ENCODE measurements at regions not wholly inside any gene's neighbourhood (a gene's known extent, or its start where the extent isn't known, plus 50 kb on each side); places are given as distances from the start of the nearest gene placed in this dataset.
"Not testable (repeated sequence)": the region's sequence is repeated elsewhere in the genome, so short reads cannot be mapped to it uniquely, and the experiment has no call there.

- DNase-seq (ENCODE audit: low read depth), result no peak
Observed at GRCh38 chr9:71270554-71270953, 149.1 kb upstream of the TRPM3 start.

GRCh38 chr9:71269859-71270258 lies 148.4 kb upstream of the TRPM3 start:
- no peak for DNase-seq (ENCODE audit: low read depth)

- DNase-seq (ENCODE audit: low read depth), result no peak
Observed at GRCh38 chr9:71268871-71269635, 147.6 kb upstream of the TRPM3 start.

- no peak for DNase-seq (ENCODE audit: low read depth)
Observed at GRCh38 chr9:71263451-71263850, 142.0 kb upstream of the TRPM3 start.

GRCh38 chr9:71260419-71260818 lies 139.0 kb upstream of the TRPM3 start:
- DNase-seq (ENCODE audit: low read depth), result not testable (repeated sequence)

GRCh38 chr9:71254592-71255277 lies 133.3 kb upstream of the TRPM3 start:
- DNase-seq (ENCODE audit: low read depth), result no peak

- no peak for DNase-seq (ENCODE audit: low read depth)
Observed at GRCh38 chr9:71253011-71253410, 131.6 kb upstream of the TRPM3 start.

- no peak for DNase-seq (ENCODE audit: low read depth)
Observed at GRCh38 chr9:71250581-71250980, 129.2 kb upstream of the TRPM3 start.

- DNase-seq (ENCODE audit: low read depth), result no peak
Observed at GRCh38 chr9:71249729-71250317, 128.4 kb upstream of the TRPM3 start.

- DNase-seq (ENCODE audit: low read depth), result no peak
Observed at GRCh38 chr9:71245651-71246050, 124.2 kb upstream of the TRPM3 start.

GRCh38 chr9:71243951-71244350 lies 122.5 kb upstream of the TRPM3 start:
- no peak for DNase-seq (ENCODE audit: low read depth)

GRCh38 chr9:71242081-71242480 lies 120.7 kb upstream of the TRPM3 start:
- no peak for DNase-seq (ENCODE audit: low read depth)

- DNase-seq (ENCODE audit: low read depth), result no peak
Observed at GRCh38 chr9:71237051-71237450, 115.6 kb upstream of the TRPM3 start.

GRCh38 chr9:71233646-71234045 lies 112.2 kb upstream of the TRPM3 start:
- no peak for DNase-seq (ENCODE audit: low read depth)

- no peak for DNase-seq (ENCODE audit: low read depth)
Observed at GRCh38 chr9:71223953-71224538, 102.6 kb upstream of the TRPM3 start.

- DNase-seq (ENCODE audit: low read depth), result no peak
Observed at GRCh38 chr9:71218774-71219173, 97.4 kb upstream of the TRPM3 start.

- no peak for DNase-seq (ENCODE audit: low read depth)
Observed at GRCh38 chr9:71213633-71214032, 92.2 kb upstream of the TRPM3 start.

GRCh38 chr9:71210326-71210725 lies 88.9 kb upstream of the TRPM3 start:
- no peak for DNase-seq (ENCODE audit: low read depth)

- DNase-seq (ENCODE audit: low read depth), result no peak
Observed at GRCh38 chr9:71209890-71210289, 88.5 kb upstream of the TRPM3 start.

GRCh38 chr9:71202931-71203330 lies 81.5 kb upstream of the TRPM3 start:
- DNase-seq (ENCODE audit: low read depth), result no peak

- DNase-seq (ENCODE audit: low read depth), result no peak
Observed at GRCh38 chr9:71191708-71192107, 70.3 kb upstream of the TRPM3 start.

- no peak for DNase-seq (ENCODE audit: low read depth)
Observed at GRCh38 chr9:71183251-71183650, 61.8 kb upstream of the TRPM3 start.

GRCh38 chr9:71179183-71179582 lies 57.8 kb upstream of the TRPM3 start:
- DNase-seq (ENCODE audit: low read depth), result no peak
